Upper lobe of left lung (tissue), 4 donors: ENCODE measurements at regions not wholly inside any gene's neighbourhood (a gene's known extent, or its start where the extent isn't known, plus 50 kb on each side); places are given as distances from the start of the nearest gene placed in this dataset.

Source experiments
- CTCF ChIP-seq, 6 experiments: fragments of 450-650 bp in 4 of 6; fragments of 200-600 bp in 2 of 6; sonication (generic) in 2 of 6; IDR thresholded peaks; one replicate each; pipeline ENCODE4 v1.5.1; 2016 to 2019; ENCODE audit warnings: antibody characterized with exemption in 6 of 6
- EP300 ChIP-seq, 4 donors: sonication (generic); formaldehyde crosslinking; IDR thresholded peaks; one replicate each; pipeline ENCODE4 v1.5.1; 2017; ENCODE audit warnings: antibody characterized with exemption in 4 of 4, control low read depth in 2 of 4

- TF ChIP-seq CTCF (IDR thresholded peaks at IDR 0.05), result no peak
- TF ChIP-seq EP300 (IDR thresholded peaks at IDR 0.05), result no peak
Observed at GRCh38 chr2:17427401-17427800, 90.8 kb downstream of the RAD51AP2 start.
